Head of caudate nucleus (tissue), 42 donors: ENCODE measurements at regions not wholly inside any gene's neighbourhood (a gene's known extent, or its start where the extent isn't known, plus 50 kb on each side); places are given as distances from the start of the nearest gene placed in this dataset.
A peak's percentile ranks its signal among the peaks of the same experiment; 100 is the strongest.

Experiments
- DNase-seq, 42 donors: peaks; one replicate each; pipeline versions ENCODE4 v3.0.0 to v3.0.0-alpha.2; 2020 to 2021; ENCODE audit warnings: mixed read lengths in 7 of 42
- intact Hi-C: fragments of 100-400 bp; cut with DNase I; formaldehyde crosslinking; loops from one replicate; pipeline ENCODE4 v1.15.0; 2022

DNA sequence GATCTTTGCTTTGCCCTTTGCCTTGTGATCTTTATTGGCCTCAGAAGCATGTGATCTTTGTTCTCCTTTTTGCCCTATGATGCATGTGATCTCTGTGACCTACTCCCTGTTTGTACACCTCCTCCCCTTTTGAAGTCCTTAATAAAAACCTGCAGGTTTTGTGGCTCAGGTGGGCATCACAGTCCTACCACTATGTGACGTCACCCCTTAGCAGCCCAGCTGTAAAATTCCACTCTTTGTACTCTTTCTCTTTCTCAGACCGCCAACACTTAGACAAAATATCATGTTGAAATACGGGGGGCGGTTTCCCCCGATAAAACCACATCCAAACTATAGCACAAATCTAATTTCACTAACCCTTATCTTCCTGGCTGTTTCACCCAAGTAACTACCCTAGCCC, 76.7 kb upstream of the RAPGEF4 start:
- intact Hi-C loops, result no loop called here

GRCh38 chr2:172662099-172662498, 73.5 kb upstream of the RAPGEF4 start:
- intact Hi-C loops, result no loop called here
- no peak for DNase-seq

More for the DNA sequence above, 76.7 kb upstream of the RAPGEF4 start:
- DNase-seq, result no peak

- no peak for DNase-seq
- intact Hi-C loops, result no loop called here
These were observed 70.9 kb upstream of the RAPGEF4 start for GRCh38 chr2:172664766-172665165.

- DNase-seq, result no peak
- intact Hi-C loops, result no loop called here
These were observed 67.9 kb upstream of the RAPGEF4 start for GRCh38 chr2:172667581-172668325.

- no peak for DNase-seq
- intact Hi-C loops, result no loop called here
These were observed 64.1 kb upstream of the RAPGEF4 start for GRCh38 chr2:172671501-172671900.

- no peak for DNase-seq
- intact Hi-C loops, result no loop called here
These were observed 63.5 kb upstream of the RAPGEF4 start for GRCh38 chr2:172672114-172672513.

GRCh38 chr2:172673056-172673683, 62.5 kb upstream of the RAPGEF4 start:
- DNase-seq, result no peak
- intact Hi-C loops, result no loop called here

DNA sequence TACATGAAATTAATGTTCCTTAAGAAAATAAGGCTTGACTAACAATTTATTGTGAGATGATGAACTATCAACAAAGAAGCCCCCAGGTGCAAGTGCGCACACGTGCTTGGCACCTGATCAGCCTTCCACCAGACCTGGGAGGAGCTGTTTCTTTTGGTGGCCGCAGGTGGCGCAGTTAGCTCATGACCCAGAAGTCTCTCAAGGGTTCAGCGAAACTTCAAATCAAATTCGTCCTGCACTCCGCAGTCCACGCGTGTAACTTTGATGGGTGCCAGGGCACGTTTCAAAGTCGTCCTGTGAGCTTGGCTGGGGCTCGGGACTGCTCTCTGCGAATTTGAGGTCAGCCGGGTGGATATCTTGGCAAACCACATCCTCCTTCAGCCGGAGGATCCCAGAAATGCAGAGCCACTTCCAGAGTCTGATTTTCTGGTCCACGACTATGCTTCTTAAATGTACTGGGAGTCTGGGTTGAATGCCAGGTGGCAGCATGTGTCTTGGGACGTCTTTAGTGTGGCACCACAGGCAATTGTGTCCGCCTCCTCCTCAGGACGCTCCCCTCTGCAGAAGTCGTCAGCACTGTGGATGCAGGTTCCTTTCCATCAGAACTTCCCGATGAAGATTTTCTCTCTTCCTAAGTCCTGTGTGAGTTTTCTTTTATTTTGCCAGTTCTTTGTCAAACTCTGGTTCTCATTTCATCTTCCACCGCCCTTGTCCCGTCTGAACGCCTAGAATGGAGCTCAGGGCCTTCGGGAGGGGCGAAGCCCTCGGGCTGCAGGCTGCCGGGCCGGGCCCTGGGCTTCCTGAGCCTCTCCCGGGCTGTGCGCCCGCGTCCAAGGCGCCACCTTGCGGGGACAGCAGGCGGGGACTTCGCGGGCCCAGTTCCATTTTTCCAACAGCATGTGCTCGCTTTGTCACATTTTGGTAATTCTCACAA, 61.3 kb upstream of the RAPGEF4 start:
- intact Hi-C loops, result no loop called here
- peak in 20 of 42 donors; percentile 5 to 52 (median 18) for DNase-seq

DNA sequence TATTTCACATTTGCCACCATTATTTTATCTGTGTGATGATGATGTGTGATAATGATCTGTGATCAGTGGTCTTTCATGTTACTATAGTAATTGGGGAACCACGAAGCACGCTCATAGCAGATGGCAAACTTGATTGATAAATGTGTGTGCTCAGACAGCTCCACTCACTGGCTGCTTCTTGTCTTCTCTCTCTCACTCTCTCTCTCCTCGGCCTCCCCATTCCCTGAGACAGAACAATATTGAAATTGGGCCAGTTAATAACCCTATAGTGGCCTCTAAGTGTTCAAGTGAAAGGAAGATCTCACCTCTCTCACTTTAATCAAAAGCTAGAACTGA, 60.7 kb upstream of the RAPGEF4 start:
- no peak for DNase-seq
- intact Hi-C loops, result no loop called here

DNA sequence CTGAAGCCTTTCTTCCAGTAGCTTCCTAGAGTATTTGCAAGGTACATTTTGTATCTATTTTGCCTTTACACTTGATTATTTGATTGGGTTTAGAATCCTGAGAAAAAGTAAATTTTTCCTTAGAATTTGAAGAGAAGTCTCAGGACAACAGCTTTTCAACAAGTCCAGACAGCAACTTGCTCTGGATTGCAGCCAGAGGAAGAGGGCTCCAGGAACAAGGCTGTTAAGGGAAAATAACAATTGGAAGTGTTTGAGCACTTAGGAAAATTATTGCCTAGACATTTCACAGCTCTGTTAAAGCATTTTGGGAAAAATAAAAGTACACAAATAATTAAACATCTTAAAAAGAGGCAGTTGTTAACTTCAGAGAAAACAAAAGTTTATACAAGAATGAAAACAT, 58.3 kb upstream of the RAPGEF4 start:
- no peak for DNase-seq
- intact Hi-C loops, result no loop called here

GRCh38 chr2:172680436-172681068, 55.1 kb upstream of the RAPGEF4 start:
- intact Hi-C loops, result no loop called here
- DNase-seq, result no peak

GRCh38 chr2:172685467-172685866, 50.2 kb upstream of the RAPGEF4 start:
- intact Hi-C loops, result no loop called here
- no peak for DNase-seq
